ENCODE measurements at regions not wholly inside any gene's neighbourhood (a gene's known extent, or its start where the extent isn't known, plus 50 kb on each side); places are given as distances from the start of the nearest gene placed in this dataset.

GRCh38 chr13:40118337-40118736 lies 462.9 kb downstream of the COG6 start:
- DNase-seq (ENCODE audit: low read depth): no peak

- no peak for DNase-seq (ENCODE audit: low read depth)
Observed at GRCh38 chr13:40119852-40120251, 464.4 kb downstream of the COG6 start.

GRCh38 chr13:40120288-40120687 lies 464.8 kb downstream of the COG6 start:
- no peak for DNase-seq (ENCODE audit: low read depth)

- no peak for DNase-seq (ENCODE audit: low read depth)
Observed at GRCh38 chr13:40120781-40121180, 465.3 kb downstream of the COG6 start.

GRCh38 chr13:40121722-40122121 lies 466.3 kb downstream of the COG6 start:
- no peak for DNase-seq (ENCODE audit: low read depth)

GRCh38 chr13:40123962-40124632 lies 468.6 kb downstream of the COG6 start:
- DNase-seq (ENCODE audit: low read depth): no peak

GRCh38 chr13:40124633-40125015 lies 469.2 kb downstream of the COG6 start:
- DNase-seq (ENCODE audit: low read depth): no peak

GRCh38 chr13:40125336-40125735 lies 469.9 kb downstream of the COG6 start:
- DNase-seq (ENCODE audit: low read depth): no peak

- no peak for DNase-seq (ENCODE audit: low read depth)
Observed at GRCh38 chr13:40126306-40127085, 471.0 kb downstream of the COG6 start.

GRCh38 chr13:40127476-40127875 lies 472.0 kb downstream of the COG6 start:
- DNase-seq (ENCODE audit: low read depth): no peak

GRCh38 chr13:40127925-40128324 lies 472.5 kb downstream of the COG6 start:
- DNase-seq (ENCODE audit: low read depth): no peak

GRCh38 chr13:40129467-40129866 lies 474.0 kb downstream of the COG6 start:
- DNase-seq (ENCODE audit: low read depth): no peak

- DNase-seq (ENCODE audit: low read depth): no peak
Observed at GRCh38 chr13:40130871-40131636, 475.6 kb downstream of the COG6 start.

GRCh38 chr13:40132249-40132648 lies 476.8 kb downstream of the COG6 start:
- no peak for DNase-seq (ENCODE audit: low read depth)

GRCh38 chr13:40136896-40137295 lies 481.4 kb downstream of the COG6 start:
- no peak for DNase-seq (ENCODE audit: low read depth)

GRCh38 chr13:40137400-40137799 lies 481.9 kb downstream of the COG6 start:
- DNase-seq (ENCODE audit: low read depth): no peak

- no peak for DNase-seq (ENCODE audit: low read depth)
Observed at GRCh38 chr13:40139896-40140520, 484.5 kb downstream of the COG6 start.

GRCh38 chr13:40141859-40142555 lies 486.5 kb downstream of the COG6 start:
- DNase-seq (ENCODE audit: low read depth): no peak

GRCh38 chr13:40143106-40143505 lies 487.6 kb downstream of the COG6 start:
- DNase-seq (ENCODE audit: low read depth): no peak

GRCh38 chr13:40143559-40143958 lies 488.1 kb downstream of the COG6 start:
- no peak for DNase-seq (ENCODE audit: low read depth)

GRCh38 chr13:40145139-40145538 lies 489.7 kb downstream of the COG6 start:
- DNase-seq (ENCODE audit: low read depth): no peak

GRCh38 chr13:40146063-40146462 lies 490.6 kb downstream of the COG6 start:
- no peak for DNase-seq (ENCODE audit: low read depth)

All from fibroblast of the conjunctiva (primary cell).